ENCODE measurements at regions not wholly inside any gene's neighbourhood (a gene's known extent, or its start where the extent isn't known, plus 50 kb on each side); places are given as distances from the start of the nearest gene placed in this dataset.

DNA sequence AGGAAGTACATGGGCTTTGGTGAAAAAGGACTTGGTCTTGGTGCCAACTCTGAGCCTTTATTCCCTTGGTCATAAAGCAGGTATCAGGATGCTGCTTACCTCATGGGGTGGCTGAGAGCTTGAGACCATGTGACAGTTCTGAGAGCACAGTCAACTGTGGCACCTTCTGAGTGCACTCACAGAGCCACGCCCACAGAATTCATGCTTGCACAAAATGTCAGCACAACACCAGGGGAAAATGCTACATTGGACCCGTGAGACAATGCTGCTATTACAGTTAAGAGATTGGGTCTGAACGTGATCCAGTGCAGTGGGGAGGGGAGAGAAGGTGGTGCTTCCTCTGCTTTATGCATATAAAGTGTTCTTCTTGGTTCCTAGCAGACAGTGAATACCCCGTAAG, 79.5 kb upstream of the SPON1 start:
- Histone ChIP-seq H3K36me3 (ENCODE audit: insufficient read depth, low read length) (no peaks in the 10 kb centered on the region), H3K4me2 (ENCODE audit: insufficient read depth, low read length) (no peak overlapping the region), H2AFZ (ENCODE audit: low read length) (no peak overlapping the region), H4K20me1 (ENCODE audit: insufficient read depth, low read length) (no peaks in the 10 kb centered on the region), H3K9me3 (ENCODE audit: low read depth, low read length) (no peaks in the 10 kb centered on the region), H3K27me3 (ENCODE audit: insufficient read depth, low read length) (no peaks in the 10 kb centered on the region), H3K4me3 (ENCODE audit: insufficient read depth, low read length) (no peak overlapping the region), H3K27ac (ENCODE audit: low read depth, low read length) (no peak overlapping the region), H3K4me1 (ENCODE audit: insufficient read depth, low read length) (no peaks in the 10 kb centered on the region), H3K79me2 (ENCODE audit: insufficient read depth, low read length) (no peaks in the 10 kb centered on the region)
- no peak for DNase-seq (ENCODE audit: insufficient read length, low spot score, missing footprints)
- TF ChIP-seq, protein P1, sequence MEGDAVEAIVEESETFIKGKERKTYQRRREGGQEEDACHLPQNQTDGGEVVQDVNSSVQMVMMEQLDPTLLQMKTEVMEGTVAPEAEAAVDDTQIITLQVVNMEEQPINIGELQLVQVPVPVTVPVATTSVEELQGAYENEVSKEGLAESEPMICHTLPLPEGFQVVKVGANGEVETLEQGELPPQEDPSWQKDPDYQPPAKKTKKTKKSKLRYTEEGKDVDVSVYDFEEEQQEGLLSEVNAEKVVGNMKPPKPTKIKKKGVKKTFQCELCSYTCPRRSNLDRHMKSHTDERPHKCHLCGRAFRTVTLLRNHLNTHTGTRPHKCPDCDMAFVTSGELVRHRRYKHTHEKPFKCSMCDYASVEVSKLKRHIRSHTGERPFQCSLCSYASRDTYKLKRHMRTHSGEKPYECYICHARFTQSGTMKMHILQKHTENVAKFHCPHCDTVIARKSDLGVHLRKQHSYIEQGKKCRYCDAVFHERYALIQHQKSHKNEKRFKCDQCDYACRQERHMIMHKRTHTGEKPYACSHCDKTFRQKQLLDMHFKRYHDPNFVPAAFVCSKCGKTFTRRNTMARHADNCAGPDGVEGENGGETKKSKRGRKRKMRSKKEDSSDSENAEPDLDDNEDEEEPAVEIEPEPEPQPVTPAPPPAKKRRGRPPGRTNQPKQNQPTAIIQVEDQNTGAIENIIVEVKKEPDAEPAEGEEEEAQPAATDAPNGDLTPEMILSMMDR (IDR thresholded peaks at IDR 0.05; ENCODE audit: extremely low read depth, low read depth, low read length) = no peak

DNA sequence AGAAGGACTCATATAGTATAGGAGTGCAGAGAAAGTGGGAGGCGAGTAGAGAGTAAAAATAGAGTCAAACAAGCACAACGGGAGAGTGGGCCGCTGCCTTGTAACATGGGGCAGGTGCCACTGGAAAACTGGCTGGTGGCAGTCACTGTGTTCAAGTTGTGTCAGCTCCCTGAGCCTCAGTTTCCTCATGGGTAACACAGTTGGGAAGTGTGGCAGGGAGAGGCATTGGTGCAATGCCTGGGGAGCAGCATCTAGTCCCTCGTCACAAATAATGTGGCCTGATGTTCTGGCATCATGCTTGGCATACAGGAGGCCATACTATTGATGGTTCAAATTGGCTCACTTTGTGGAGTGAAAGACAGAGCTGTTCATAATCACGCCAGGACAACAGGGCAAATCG, 78.9 kb upstream of the SPON1 start:
- Histone ChIP-seq H3K4me2 (ENCODE audit: insufficient read depth, low read length) (no peak overlapping the region), H3K9me3 (ENCODE audit: low read depth, low read length) (no peaks in the 10 kb centered on the region), H3K27me3 (ENCODE audit: insufficient read depth, low read length) (no peaks in the 10 kb centered on the region), H3K79me2 (ENCODE audit: insufficient read depth, low read length) (no peaks in the 10 kb centered on the region), H3K36me3 (ENCODE audit: insufficient read depth, low read length) (no peaks in the 10 kb centered on the region), H2AFZ (ENCODE audit: low read length) (no peak overlapping the region), H4K20me1 (ENCODE audit: insufficient read depth, low read length) (no peaks in the 10 kb centered on the region), H3K27ac (ENCODE audit: low read depth, low read length) (no peak overlapping the region), H3K4me1 (ENCODE audit: insufficient read depth, low read length) (no peaks in the 10 kb centered on the region), H3K4me3 (ENCODE audit: insufficient read depth, low read length) (no peak overlapping the region)
- DNase-seq (ENCODE audit: insufficient read length, low spot score, missing footprints) = no peak
- TF ChIP-seq, protein P1 (IDR thresholded peaks at IDR 0.05; ENCODE audit: extremely low read depth, low read depth, low read length) = no peak

DNA sequence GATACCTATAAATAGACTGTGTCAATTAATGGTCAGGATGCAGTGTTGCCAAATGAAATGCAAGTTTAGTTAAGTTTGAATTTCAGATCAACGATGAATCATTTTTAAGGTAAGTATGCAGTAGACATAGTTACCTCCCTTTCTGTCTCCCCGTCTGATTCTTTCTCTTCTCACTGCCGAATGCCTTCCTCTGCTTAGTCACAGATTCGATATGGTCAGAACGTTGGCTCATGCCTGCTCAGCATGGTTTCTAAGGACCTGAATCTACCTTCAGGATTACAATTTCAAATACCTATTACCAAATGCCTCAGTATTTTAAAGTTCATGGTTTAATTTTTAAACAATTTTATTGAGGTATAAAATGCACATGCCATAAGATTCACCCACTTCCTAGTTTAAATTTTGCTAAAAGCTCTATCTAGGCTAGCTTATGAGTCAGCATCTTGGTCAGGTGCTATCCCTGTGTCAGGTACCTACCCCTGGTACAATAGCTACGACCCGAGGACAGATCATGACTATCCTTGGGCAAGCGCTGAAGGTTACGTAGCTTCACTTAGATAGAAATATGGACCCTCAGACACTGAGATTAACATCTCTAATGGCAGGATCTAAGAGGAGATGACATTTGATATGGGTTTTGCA, 78.2 kb upstream of the SPON1 start:
- TF ChIP-seq, protein P1 (IDR thresholded peaks at IDR 0.05; ENCODE audit: extremely low read depth, low read depth, low read length) = no peak
- Histone ChIP-seq H3K79me2 (ENCODE audit: insufficient read depth, low read length) (no peaks in the 10 kb centered on the region), H3K9me3 (ENCODE audit: low read depth, low read length) (no peaks in the 10 kb centered on the region), H2AFZ (ENCODE audit: low read length) (no peak overlapping the region), H3K27me3 (ENCODE audit: insufficient read depth, low read length) (no peaks in the 10 kb centered on the region), H3K36me3 (ENCODE audit: insufficient read depth, low read length) (no peaks in the 10 kb centered on the region), H3K4me1 (ENCODE audit: insufficient read depth, low read length) (no peaks in the 10 kb centered on the region), H3K4me3 (ENCODE audit: insufficient read depth, low read length) (no peak overlapping the region), H4K20me1 (ENCODE audit: insufficient read depth, low read length) (no peaks in the 10 kb centered on the region), H3K27ac (ENCODE audit: low read depth, low read length) (no peak overlapping the region), H3K4me2 (ENCODE audit: insufficient read depth, low read length) (no peak overlapping the region)
- no peak for DNase-seq (ENCODE audit: insufficient read length, low spot score, missing footprints)

DNA sequence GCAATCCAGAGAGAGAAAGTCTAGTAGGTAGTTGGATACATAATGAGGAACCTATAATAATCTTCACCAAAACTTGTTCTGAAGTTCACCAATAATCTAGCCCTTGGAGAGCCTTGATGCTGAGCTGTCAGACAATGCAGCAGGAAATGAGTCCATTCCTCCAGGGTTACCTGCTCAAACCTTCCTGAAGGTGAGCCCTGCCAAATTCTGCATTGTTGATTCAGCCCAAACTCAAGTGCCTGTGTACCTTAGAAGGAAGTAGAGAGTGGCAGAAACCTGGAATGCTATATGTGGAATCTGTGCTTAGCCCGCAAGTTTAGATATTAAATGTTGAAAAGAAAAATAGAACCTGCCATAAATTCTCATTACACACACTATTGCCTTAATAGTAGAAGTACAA, 77.4 kb upstream of the SPON1 start:
- H3K27ac ChIP-seq (ENCODE audit: low read depth, low read length) = no peak overlapping the region
- no peak overlapping the region for H3K4me2 ChIP-seq (ENCODE audit: insufficient read depth, low read length)
- no peaks in the 10 kb centered on the region for H3K27me3 ChIP-seq (ENCODE audit: insufficient read depth, low read length)
- H3K4me1 ChIP-seq (ENCODE audit: insufficient read depth, low read length) = no peaks in the 10 kb centered on the region
- no peak overlapping the region for H2AFZ ChIP-seq (ENCODE audit: low read length)
- H3K9me3 ChIP-seq (ENCODE audit: low read depth, low read length) = no peaks in the 10 kb centered on the region
- no peak overlapping the region for H3K4me3 ChIP-seq (ENCODE audit: insufficient read depth, low read length)
- DNase-seq (ENCODE audit: insufficient read length, low spot score, missing footprints) = no peak
- H4K20me1 ChIP-seq (ENCODE audit: insufficient read depth, low read length) = no peaks in the 10 kb centered on the region
- TF ChIP-seq, protein P1 (IDR thresholded peaks at IDR 0.05; ENCODE audit: extremely low read depth, low read depth, low read length) = no peak
- no peaks in the 10 kb centered on the region for H3K36me3 ChIP-seq (ENCODE audit: insufficient read depth, low read length)
- no peaks in the 10 kb centered on the region for H3K79me2 ChIP-seq (ENCODE audit: insufficient read depth, low read length)
